H1 (cell line): ENCODE measurements at regions not wholly inside any gene's neighbourhood (a gene's known extent, or its start where the extent isn't known, plus 50 kb on each side); places are given as distances from the start of the nearest gene placed in this dataset.

ENCODE experiments used
- CHD2 ChIP-seq: IDR thresholded peaks from 2 replicates; pipeline ENCODE4 v1.6.1; 2012; ENCODE audit warnings: low read length, improper control_type of control experiment
- KDM4A ChIP-seq: IDR thresholded peaks from one replicate; pipeline ENCODE4 v1.7.1; 2012; ENCODE audit warnings: low read depth, mild to moderate bottlenecking, moderate library complexity, low read length, inconsistent platforms; ENCODE audit not compliant: severe bottlenecking
- RAD21 ChIP-seq, 2 experiments: IDR thresholded peaks in 1 of 2; conservative IDR thresholded peaks in 1 of 2; 2 replicates each; pipeline ENCODE4 v1.6.1; 2011; ENCODE audit warnings: low read depth in 2 of 2, low read length in 2 of 2, improper control_type of control experiment in 1 of 2, inconsistent platforms in 1 of 2, mild to moderate bottlenecking in 1 of 2, moderate library complexity in 1 of 2
- TAF7 ChIP-seq: optimal IDR thresholded peaks from 2 replicates; pipeline ENCODE3; 2011; ENCODE audit warnings: low read depth, mild to moderate bottlenecking, inconsistent platforms, low read length, moderate library complexity, borderline replicate concordance
- TF ChIP-seq, protein P1 (sequence below): IDR thresholded peaks from 2 replicates; pipeline ENCODE4 v1.6.1; 2011; ENCODE audit warnings: low read depth, mild to moderate bottlenecking, low read length; ENCODE audit not compliant: insufficient read depth

DNA sequence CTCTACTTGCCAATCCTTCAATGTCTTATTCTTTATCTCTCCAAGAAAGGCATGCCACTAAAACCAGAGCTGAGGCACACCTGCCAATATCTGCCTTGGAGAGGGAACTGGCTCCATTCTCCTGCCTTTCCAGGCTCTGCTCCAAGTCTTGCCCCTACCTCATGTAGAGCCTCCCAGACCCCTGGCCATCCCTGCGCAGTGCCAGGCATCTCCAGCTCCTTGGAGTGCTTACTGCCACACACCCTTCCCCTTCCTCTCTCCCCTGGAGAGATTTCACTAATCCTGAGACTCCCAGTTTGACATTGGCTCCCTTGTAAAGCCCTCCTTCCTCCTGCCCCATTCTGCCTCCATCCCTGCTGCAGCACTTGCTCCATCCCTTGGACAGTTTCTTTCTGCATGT lies 255.2 kb upstream of the ZMIZ1 start (continued):
- TF ChIP-seq CHD2 (no peak), KDM4A (no peak), RAD21 (IDR thresholded peaks at IDR 0.05 in 1 of 2, conservative IDR thresholded peaks at IDR 0.05 in 1 of 2; ENCODE audit: low read depth in 2 of 2, low read length in 2 of 2) (no peak), TAF7 (no peak)
- TF ChIP-seq, protein P1, sequence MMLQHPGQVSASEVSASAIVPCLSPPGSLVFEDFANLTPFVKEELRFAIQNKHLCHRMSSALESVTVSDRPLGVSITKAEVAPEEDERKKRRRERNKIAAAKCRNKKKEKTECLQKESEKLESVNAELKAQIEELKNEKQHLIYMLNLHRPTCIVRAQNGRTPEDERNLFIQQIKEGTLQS = no peak
